MM.1S (cell line): ENCODE measurements at regions not wholly inside any gene's neighbourhood (a gene's known extent, or its start where the extent isn't known, plus 50 kb on each side); places are given as distances from the start of the nearest gene placed in this dataset.

Source experiments
- DNase-seq: peaks from one replicate; pipeline ENCODE4 v3.0.0-alpha.2; 2015
- H2AFZ ChIP-seq: fragments of 300-600 bp; sonication (generic); 2 replicates; pipeline ENCODE4 v1.6.0; 2016; ENCODE audit warnings: antibody characterized with exemption, low read length
- H3F3A ChIP-seq: fragments of 300-600 bp; sonication (generic); 2 replicates; pipeline ENCODE4 v1.6.1; 2016; ENCODE audit warnings: mild to moderate bottlenecking, antibody characterized with exemption, low read length, moderate library complexity, mixed read lengths; ENCODE audit not compliant: insufficient read depth
- H3K27ac ChIP-seq: fragments of 300-600 bp; sonication (generic); 2 replicates; pipeline ENCODE4 v1.5.1; 2016; ENCODE audit warnings: mild to moderate bottlenecking, low read length
- H3K27me3 ChIP-seq: fragments of 300-600 bp; sonication (generic); replicated peaks from 2 replicates; pipeline ENCODE4 v1.6.0; 2016; ENCODE audit warnings: low read length; ENCODE audit not compliant: insufficient read depth
- H3K36me3 ChIP-seq: fragments of 300-600 bp; sonication (generic); replicated peaks from 2 replicates; pipeline ENCODE4 v1.6.1; 2016; ENCODE audit warnings: mild to moderate bottlenecking, low read length, mixed read lengths; ENCODE audit not compliant: insufficient read depth
- H3K4me1 ChIP-seq: fragments of 300-600 bp; sonication (generic); 2 replicates; pipeline ENCODE4 v1.6.1; 2016; ENCODE audit warnings: low read length, mixed read lengths
- H3K4me2 ChIP-seq: fragments of 300-600 bp; sonication (generic); 2 replicates; pipeline ENCODE4 v1.6.0; 2016; ENCODE audit warnings: low read depth, low read length
- H3K4me3 ChIP-seq: fragments of 300-600 bp; sonication (generic); 2 replicates; pipeline ENCODE4 v1.5.1; 2016; ENCODE audit warnings: low read length, mixed read lengths
- H3K79me2 ChIP-seq: fragments of 300-600 bp; sonication (generic); 2 replicates; pipeline ENCODE4 v1.6.1; 2016; ENCODE audit warnings: mixed run types, low read length, mixed read lengths
- H3K9ac ChIP-seq: fragments of 300-600 bp; sonication (generic); 2 replicates; pipeline ENCODE4 v1.6.1; 2016; ENCODE audit warnings: low read length, mixed read lengths
- H3K9me2 ChIP-seq: fragments of 300-600 bp; sonication (generic); replicated peaks from 2 replicates; pipeline ENCODE4 v1.6.1; 2016; ENCODE audit warnings: mild to moderate bottlenecking, low read length, mixed read lengths; ENCODE audit not compliant: insufficient read depth
- H3K9me3 ChIP-seq: fragments of 300-600 bp; sonication (generic); replicated peaks from 2 replicates; pipeline ENCODE4 v1.6.1; 2016; ENCODE audit warnings: mild to moderate bottlenecking, low read length, mixed read lengths; ENCODE audit not compliant: insufficient read depth
- H4K20me1 ChIP-seq: fragments of 300-600 bp; sonication (generic); 2 replicates; pipeline ENCODE4 v1.6.1; 2016; ENCODE audit warnings: mild to moderate bottlenecking, low read length, moderate library complexity, mixed read lengths; ENCODE audit not compliant: insufficient read depth
- CTCF ChIP-seq: fragments of 300-600 bp; sonication (generic); IDR thresholded peaks from 2 replicates; pipeline ENCODE4 v1.5.1; 2016; ENCODE audit warnings: antibody characterized with exemption, low read length, mixed read lengths
- EZH2 ChIP-seq: fragments of 300-600 bp; sonication (generic); optimal IDR thresholded peaks from 2 replicates; pipeline ENCODE3; 2017; ENCODE audit warnings: low read depth, mild to moderate bottlenecking, antibody characterized with exemption, low read length, mixed read lengths
- EZH2phosphoT487 ChIP-seq: fragments of 300-600 bp; sonication (generic); IDR thresholded peaks from 2 replicates; pipeline ENCODE4 v1.6.1; 2018; ENCODE audit warnings: antibody characterized with exemption, low read length

- Histone ChIP-seq H3K4me1 (no peaks in the 10 kb centered on the region), H3K27me3 (no peaks in the 10 kb centered on the region), H3K36me3 (no peaks in the 10 kb centered on the region), H3K9ac (no peak overlapping the region), H3K4me3 (no peak overlapping the region), H3F3A (no peaks in the 10 kb centered on the region), H3K27ac (no peak overlapping the region), H3K9me2 (no peaks in the 10 kb centered on the region), H4K20me1 (no peaks in the 10 kb centered on the region), H2AFZ (no peak overlapping the region), H3K79me2 (no peaks in the 10 kb centered on the region), H3K9me3 (no peaks in the 10 kb centered on the region; the same call in 1 of the 2 replicates), H3K4me2 (no peak overlapping the region)
- DNase-seq, result no peak
- TF ChIP-seq CTCF (no peak), EZH2phosphoT487 (no peak), EZH2 (no peak)
Measured at GRCh38 chr2:139805441-139805840, 1025.3 kb upstream of the NXPH2 start.

- Histone ChIP-seq H3K4me3 (no peak overlapping the region), H3F3A (no peaks in the 10 kb centered on the region), H3K4me1 (no peaks in the 10 kb centered on the region), H3K9ac (no peak overlapping the region), H3K27me3 (no peaks in the 10 kb centered on the region), H3K36me3 (no peaks in the 10 kb centered on the region), H3K9me3 (no peaks in the 10 kb centered on the region), H2AFZ (no peak overlapping the region), H4K20me1 (no peaks in the 10 kb centered on the region), H3K4me2 (no peak overlapping the region), H3K27ac (no peak overlapping the region), H3K9me2 (no peaks in the 10 kb centered on the region), H3K79me2 (no peaks in the 10 kb centered on the region)
- no peak for DNase-seq
- TF ChIP-seq EZH2 (no peak), CTCF (no peak), EZH2phosphoT487 (no peak)
Measured at GRCh38 chr2:139798391-139798790, 1018.2 kb upstream of the NXPH2 start.

- Histone ChIP-seq H3K9me3 (no peaks in the 10 kb centered on the region), H2AFZ (no peak overlapping the region), H3K4me3 (no peak overlapping the region), H3F3A (no peaks in the 10 kb centered on the region), H3K4me2 (no peak overlapping the region), H3K9me2 (no peaks in the 10 kb centered on the region), H3K9ac (no peak overlapping the region), H3K36me3 (no peaks in the 10 kb centered on the region), H3K4me1 (no peaks in the 10 kb centered on the region), H4K20me1 (no peaks in the 10 kb centered on the region), H3K79me2 (no peaks in the 10 kb centered on the region), H3K27me3 (no peaks in the 10 kb centered on the region), H3K27ac (no peak overlapping the region)
- TF ChIP-seq EZH2 (no peak), CTCF (peak; percentile 45)
- peak; percentile 52 for DNase-seq
Measured at GRCh38 chr2:139790807-139791752, 1010.9 kb upstream of the NXPH2 start.
